Fibroblast of lung (primary cell): ENCODE measurements at regions not wholly inside any gene's neighbourhood (a gene's known extent, or its start where the extent isn't known, plus 50 kb on each side); places are given as distances from the start of the nearest gene placed in this dataset.

Source experiments
- CTCF ChIP-seq, 2 donors: IDR thresholded peaks in 1 of 2; conservative IDR thresholded peaks in 1 of 2; 1 replicate in 1 of 2; 2 replicates in 1 of 2; pipeline ENCODE4 v1.5.1; 2011 to 2012; ENCODE audit warnings: low read length in 2 of 2, control low read depth in 1 of 2, inconsistent platforms in 1 of 2, low read depth in 1 of 2, mild to moderate bottlenecking in 1 of 2
- EZH2 ChIP-seq: IDR thresholded peaks from 2 replicates; pipeline ENCODE4 v1.5.1; 2012; ENCODE audit warnings: low read length, control low read depth, mild to moderate bottlenecking; ENCODE audit errors: missing control alignments

GRCh38 chrX:39472161-39472560, 625.6 kb downstream of the BCOR start:
- TF ChIP-seq CTCF (conservative IDR thresholded peaks at IDR 0.05 in 1 of 2, IDR thresholded peaks at IDR 0.05 in 1 of 2; ENCODE audit: low read depth in 1 of 2, low read length in 2 of 2), result no peak
- no peak for TF ChIP-seq EZH2
